HCT116 (cell line): ENCODE measurements at regions not wholly inside any gene's neighbourhood (a gene's known extent, or its start where the extent isn't known, plus 50 kb on each side); places are given as distances from the start of the nearest gene placed in this dataset.

Source experiments
- ATAC-seq: fragments of 200-7000 bp; cut with Tn5 transposase; 2 replicates; pipeline ENCODE4 v1.9.1; 2020; ENCODE audit warnings: mild to moderate bottlenecking, moderate library complexity
- BruUV-seq: library from RNA; stranded (reverse); fragments of 400-500 nt; replicated peaks from 2 replicates; lab custom pipeline; 2021; lab: Mats Ljungman, UMichigan
- CTCF ChIA-PET: fragments of 300-600 bp; sonication (Branson Sonifier 250); formaldehyde crosslinking; loops from one replicate; lab custom pipeline; 2021; ENCODE audit warnings: antibody characterized with exemption; lab: Charles Lee
- POLR2A ChIA-PET: fragments of 300-600, 350-600 bp; sonication (Branson Sonifier 250); formaldehyde crosslinking; loops from one replicate; lab custom pipeline; 2021; ENCODE audit warnings: antibody characterized with exemption; lab: Charles Lee
- RAD21 ChIA-PET, 2 experiments: fragments of 300-600 bp; sonication (Branson Sonifier 250); formaldehyde crosslinking; loops; one replicate each; lab custom pipeline; 2023; ENCODE audit warnings: low total read pairs in 2 of 2; ENCODE audit not compliant: uncharacterized antibody in 2 of 2, unreplicated experiment in 2 of 2, low non-redundant PET in 1 of 2; lab: Charles Lee
- DNase-seq: peaks from one replicate; pipeline ENCODE4 v3.0.0-alpha.2; 2010; ENCODE audit warnings: low read depth, low spot score
- H2AFZ ChIP-seq: fragments of 200-600 bp; shearing (Covaris generic), sonication (generic); 2 replicates; pipeline ENCODE4 v1.6.1; 2017; ENCODE audit warnings: low read depth, mixed run types, mixed read lengths, antibody characterized with exemption, low read length; ENCODE audit not compliant: poor library complexity, severe bottlenecking
- H3K27ac ChIP-seq: 2 replicates; pipeline ENCODE4 v1.5.1; 2012; ENCODE audit warnings: low read depth, low read length
- H3K27me3 ChIP-seq: fragments of 200-600 bp; sonication (generic); 2 replicates; pipeline ENCODE4 v1.6.1; 2016; ENCODE audit warnings: mixed run types, low read length, mixed read lengths; ENCODE audit not compliant: insufficient read depth
- H3K36me3 ChIP-seq, 2 experiments: fragments of 200-500 bp in 1 of 2; fragments of 200-600 bp in 1 of 2; sonication (Bioruptor generic) in 1 of 2; sonication (generic) in 1 of 2; 2 replicates each; pipeline versions ENCODE4 v1.5.1 to v1.6.1; 2014 to 2016; ENCODE audit warnings: low read length in 2 of 2, inconsistent platforms in 1 of 2, mixed read lengths in 1 of 2, mixed run types in 1 of 2; ENCODE audit not compliant: insufficient read depth in 2 of 2, control insufficient read depth in 1 of 2
- H3K4me1 ChIP-seq, 2 experiments: fragments of 200-600 bp in 1 of 2; sonication (generic) in 1 of 2; 2 replicates each; pipeline versions ENCODE4 v1.5.1 to v1.6.1; 2012 to 2017; ENCODE audit warnings: low read length in 2 of 2, inconsistent platforms in 1 of 2, mild to moderate bottlenecking in 1 of 2, mixed read lengths in 1 of 2, mixed run types in 1 of 2, moderate library complexity in 1 of 2; ENCODE audit not compliant: insufficient read depth in 2 of 2, control insufficient read depth in 1 of 2
- H3K4me2 ChIP-seq: fragments of 200-600 bp; sonication (generic); 2 replicates; pipeline ENCODE4 v1.6.1; 2017; ENCODE audit warnings: mixed run types, low read length, mixed read lengths
- H3K4me3 ChIP-seq, 2 experiments: fragments of 200-600 bp in 1 of 2; sonication (generic) in 1 of 2; replicated peaks in 1 of 2; 2 replicates each; pipeline ENCODE4 v1.5.1; 2011 to 2016; ENCODE audit warnings: low read length in 2 of 2, control low read depth in 1 of 2, low read depth in 1 of 2, mild to moderate bottlenecking in 1 of 2, mixed read lengths in 1 of 2, mixed run types in 1 of 2
- H3K79me2 ChIP-seq: fragments of 200-600 bp; sonication (generic); 2 replicates; pipeline ENCODE4 v1.6.1; 2017; ENCODE audit warnings: mild to moderate bottlenecking, mixed run types, low read length, moderate library complexity, mixed read lengths; ENCODE audit not compliant: insufficient read depth
- H3K9ac ChIP-seq: fragments of 200-600 bp; sonication (generic); 2 replicates; pipeline ENCODE4 v1.6.1; 2016; ENCODE audit warnings: low read length, mixed read lengths
- H3K9me2 ChIP-seq: fragments of 200-600 bp; sonication (generic), shearing (Covaris generic); 2 replicates; pipeline ENCODE4 v1.6.1; 2017; ENCODE audit warnings: mixed run types, mild to moderate bottlenecking, moderate library complexity; ENCODE audit not compliant: insufficient read depth
- H3K9me3 ChIP-seq, 2 experiments: fragments of 200-500 bp in 1 of 2; fragments of 200-600 bp in 1 of 2; sonication (Bioruptor generic) in 1 of 2; sonication (generic) in 1 of 2; 2 replicates each; pipeline ENCODE4 v1.6.1; 2014 to 2017; ENCODE audit warnings: low read length in 2 of 2, mixed read lengths in 2 of 2, inconsistent platforms in 1 of 2, low read depth in 1 of 2, mild to moderate bottlenecking in 1 of 2, mixed run types in 1 of 2, moderate library complexity in 1 of 2; ENCODE audit not compliant: control insufficient read depth in 1 of 2, insufficient read depth in 1 of 2
- H4K20me1 ChIP-seq: fragments of 200-600 bp; sonication (generic), shearing (Covaris generic); 2 replicates; pipeline ENCODE4 v1.6.1; 2017; ENCODE audit warnings: mixed run types, mild to moderate bottlenecking, moderate library complexity; ENCODE audit not compliant: insufficient read depth
- CEBPB ChIP-seq: IDR thresholded peaks from 2 replicates; pipeline ENCODE4 v1.6.1; 2012; ENCODE audit warnings: low read depth
- POLR2AphosphoS5 ChIP-seq: IDR thresholded peaks from 2 replicates; pipeline ENCODE4 v1.6.1; 2011; ENCODE audit warnings: mild to moderate bottlenecking, low read depth, low read length, moderate library complexity
- SRF ChIP-seq: IDR thresholded peaks from 2 replicates; pipeline ENCODE4 v1.6.1; 2012; ENCODE audit warnings: low read depth
- ZFX ChIP-seq: fragments of 450-650 bp; IDR thresholded peaks from 2 replicates; pipeline ENCODE4 v1.6.1; 2017
- intact Hi-C: fragments of 100-400 bp; cut with micrococcal nuclease; formaldehyde crosslinking; loops from 2 replicates; pipeline ENCODE4 v1.10.0; 2022

- Histone ChIP-seq H3K4me3 (no peak overlapping the region), H2AFZ (no peak overlapping the region), H3K4me2 (no peak overlapping the region), H3K4me1 (no peaks in the 10 kb centered on the region), H3K79me2 (no peaks in the 10 kb centered on the region), H3K27ac (no peak overlapping the region), H3K9ac (no peak overlapping the region), H3K9me2 (no peaks in the 10 kb centered on the region), H3K36me3 (no peaks in the 10 kb centered on the region), H3K27me3 (no peaks in the 10 kb centered on the region), H4K20me1 (no peaks in the 10 kb centered on the region), H3K9me3 (no peaks in the 10 kb centered on the region)
- CTCF ChIA-PET: no interaction called here
- no peak for ATAC-seq
- no peak for DNase-seq
- intact Hi-C loops: no loop called here
- RAD21 ChIA-PET: no interaction called here
- no TSS peak for BruUV-seq
- TF ChIP-seq POLR2AphosphoS5: no peak
- POLR2A ChIA-PET: no interaction called here
Measured at GRCh38 chr5:89981878-89982773, 427.4 kb downstream of the CETN3 start.

GRCh38 chr5:89981021-89981420, 428.5 kb downstream of the CETN3 start:
- Histone ChIP-seq H3K36me3 (no peaks in the 10 kb centered on the region), H3K9ac (no peak overlapping the region), H3K9me3 (no peaks in the 10 kb centered on the region), H3K79me2 (no peaks in the 10 kb centered on the region), H3K4me2 (no peak overlapping the region), H2AFZ (no peak overlapping the region), H3K27ac (no peak overlapping the region), H3K4me3 (no peak overlapping the region), H3K9me2 (no peaks in the 10 kb centered on the region), H3K4me1 (no peaks in the 10 kb centered on the region), H3K27me3 (no peaks in the 10 kb centered on the region), H4K20me1 (no peaks in the 10 kb centered on the region)
- ChIA-PET RAD21 (no interaction called here), POLR2A (no interaction called here), CTCF (no interaction called here)
- TF ChIP-seq CEBPB (no peak), ZFX (no peak), SRF (no peak)
- intact Hi-C loops: no loop called here
- DNase-seq (no peak), ATAC-seq (no peak)
- BruUV-seq: no TSS peak
